H9 (cell line): ENCODE measurements at regions not wholly inside any gene's neighbourhood (a gene's known extent, or its start where the extent isn't known, plus 50 kb on each side); places are given as distances from the start of the nearest gene placed in this dataset.
A peak's percentile ranks its signal among the peaks of the same experiment; 100 is the strongest.

Experiments
- DNase-seq: peaks from one replicate; pipeline ENCODE4 v3.0.0-alpha.2; 2017
- H2AFZ ChIP-seq: one replicate; pipeline ENCODE4 v1.6.1; 2013; ENCODE audit warnings: mild to moderate bottlenecking, low read length, control low read depth, moderate library complexity
- H2AK5ac ChIP-seq: 2 replicates; pipeline ENCODE4 v1.6.1; 2013; ENCODE audit warnings: low read length, control low read depth, mixed read lengths; ENCODE audit not compliant: insufficient read length
- H2BK120ac ChIP-seq: one replicate; pipeline ENCODE4 v1.6.1; 2013; ENCODE audit warnings: low read depth, mild to moderate bottlenecking, low read length, control low read depth, inconsistent platforms; ENCODE audit not compliant: poor library complexity, severe bottlenecking
- H2BK12ac ChIP-seq: 2 replicates; pipeline ENCODE4 v1.6.1; 2013; ENCODE audit warnings: low read length, control low read depth, mixed read lengths, low read depth; ENCODE audit not compliant: insufficient read length
- H2BK15ac ChIP-seq: 2 replicates; pipeline ENCODE4 v1.6.1; 2013; ENCODE audit warnings: low read depth, low read length, control low read depth
- H2BK20ac ChIP-seq: one replicate; pipeline ENCODE4 v1.6.1; 2013; ENCODE audit warnings: low read depth, mild to moderate bottlenecking, low read length, control low read depth, inconsistent platforms; ENCODE audit not compliant: poor library complexity, severe bottlenecking
- H2BK5ac ChIP-seq: 2 replicates; pipeline ENCODE4 v1.6.1; 2013; ENCODE audit warnings: low read length, control low read depth, mixed read lengths; ENCODE audit not compliant: insufficient read length
- H3K14ac ChIP-seq: 2 replicates; pipeline ENCODE4 v1.6.1; 2013; ENCODE audit warnings: low read length, control low read depth; ENCODE audit not compliant: insufficient read depth
- H3K18ac ChIP-seq: 2 replicates; pipeline ENCODE4 v1.6.1; 2013; ENCODE audit warnings: low read depth, mild to moderate bottlenecking, mixed read lengths, low read length, control low read depth; ENCODE audit not compliant: insufficient read length
- H3K23ac ChIP-seq: 2 replicates; pipeline ENCODE4 v1.6.1; 2013; ENCODE audit warnings: low read length, control low read depth, mixed read lengths, low read depth; ENCODE audit not compliant: insufficient read length
- H3K23me2 ChIP-seq: 2 replicates; pipeline ENCODE4 v1.6.1; 2013; ENCODE audit warnings: low read depth, mild to moderate bottlenecking, mixed read lengths, low read length, control low read depth; ENCODE audit not compliant: insufficient read length, poor library complexity, severe bottlenecking
- H3K27ac ChIP-seq: 2 replicates; pipeline ENCODE4 v1.5.1; 2013; ENCODE audit warnings: low read length, control low read depth, mixed read lengths, low read depth; ENCODE audit not compliant: insufficient read length
- H3K27me3 ChIP-seq: 2 replicates; pipeline ENCODE4 v1.6.1; 2013; ENCODE audit warnings: low read length, control low read depth, inconsistent platforms; ENCODE audit not compliant: insufficient read depth
- H3K4ac ChIP-seq: 2 replicates; pipeline ENCODE4 v1.6.1; 2013; ENCODE audit warnings: low read depth, mild to moderate bottlenecking, control low read depth, inconsistent platforms, low read length, moderate library complexity
- H3K4me1 ChIP-seq: 2 replicates; pipeline ENCODE4 v1.6.1; 2013; ENCODE audit warnings: low read length, control low read depth, inconsistent platforms; ENCODE audit not compliant: insufficient read depth
- H3K4me2 ChIP-seq: 2 replicates; pipeline ENCODE4 v1.6.1; 2013; ENCODE audit warnings: low read length, control low read depth, mixed read lengths; ENCODE audit not compliant: insufficient read length, insufficient read depth
- H3K56ac ChIP-seq: 2 replicates; pipeline ENCODE4 v1.6.1; 2013; ENCODE audit warnings: low read depth, mild to moderate bottlenecking, mixed read lengths, low read length, control low read depth; ENCODE audit not compliant: insufficient read length
- H3K79me1 ChIP-seq: 2 replicates; pipeline ENCODE4 v1.6.1; 2013; ENCODE audit warnings: low read depth, mild to moderate bottlenecking, moderate library complexity, low read length, control low read depth, inconsistent platforms; ENCODE audit not compliant: insufficient read depth, poor library complexity, severe bottlenecking
- H3K79me2 ChIP-seq: 2 replicates; pipeline ENCODE4 v1.6.1; 2013; ENCODE audit warnings: low read length, control low read depth, inconsistent platforms; ENCODE audit not compliant: insufficient read depth
- H3K9ac ChIP-seq: 2 replicates; pipeline ENCODE4 v1.6.1; 2013; ENCODE audit warnings: low read length, control low read depth, mixed read lengths; ENCODE audit not compliant: insufficient read length; ENCODE audit errors: extremely low read depth
- H3K9me3 ChIP-seq: one replicate; pipeline ENCODE4 v1.6.1; 2013; ENCODE audit warnings: low read depth, low read length, inconsistent platforms; ENCODE audit not compliant: control insufficient read depth
- H3T11ph ChIP-seq: one replicate; pipeline ENCODE4 v1.6.1; 2013; ENCODE audit warnings: mild to moderate bottlenecking, low read length, control low read depth, inconsistent platforms
- H4K20me1 ChIP-seq: one replicate; pipeline ENCODE4 v1.6.1; 2013; ENCODE audit not compliant: control insufficient read depth, insufficient read length, insufficient read depth
- H4K5ac ChIP-seq: 2 replicates; pipeline ENCODE4 v1.6.1; 2013; ENCODE audit warnings: low read depth, mild to moderate bottlenecking, mixed read lengths, low read length, control low read depth; ENCODE audit not compliant: insufficient read length
- H4K8ac ChIP-seq: replicated peaks from 2 replicates; pipeline ENCODE4 v1.6.1; 2013; ENCODE audit warnings: low read length, control low read depth, mixed read lengths, low read depth; ENCODE audit not compliant: insufficient read length
- H4K91ac ChIP-seq: 2 replicates; pipeline ENCODE4 v1.6.1; 2013; ENCODE audit warnings: low read depth, mild to moderate bottlenecking, moderate library complexity, mixed read lengths, low read length, control low read depth; ENCODE audit not compliant: insufficient read length
- H3K27ac Mint-ChIP-seq, 3 experiments: 2 replicates in 2 of 3; 3 replicates in 1 of 3; pipeline ENCODE4 v1.8.0; 2020 to 2021; ENCODE audit warnings: mixed read lengths in 3 of 3, mild to moderate bottlenecking in 1 of 3, moderate library complexity in 1 of 3
- H3K27me3 Mint-ChIP-seq: 2 replicates; pipeline ENCODE4 v1.8.0; 2021; ENCODE audit warnings: low read depth, mild to moderate bottlenecking, moderate library complexity, mixed read lengths
- H3K36me3 Mint-ChIP-seq, 3 experiments: 2 replicates in 2 of 3; 3 replicates in 1 of 3; pipeline ENCODE4 v1.8.0; 2020 to 2021; ENCODE audit warnings: low read depth in 3 of 3, mixed read lengths in 3 of 3; ENCODE audit not compliant: insufficient read depth in 1 of 3
- H3K4me1 Mint-ChIP-seq, 2 experiments: 2 replicates each; pipeline ENCODE4 v1.8.0; 2020; ENCODE audit warnings: mixed read lengths in 2 of 2
- H3K4me3 Mint-ChIP-seq, 2 experiments: 2 replicates in 1 of 2; 3 replicates in 1 of 2; pipeline ENCODE4 v1.8.0; 2020 to 2021; ENCODE audit warnings: mild to moderate bottlenecking in 2 of 2, mixed read lengths in 2 of 2, moderate library complexity in 1 of 2
- H3K9me3 Mint-ChIP-seq, 2 experiments: 2 replicates in 1 of 2; 3 replicates in 1 of 2; pipeline ENCODE4 v1.8.0; 2020; ENCODE audit warnings: mild to moderate bottlenecking in 2 of 2, mixed read lengths in 2 of 2, moderate library complexity in 1 of 2
- WGBS: extraction: QIAGEN DNeasy Blood & Tissue Kit; methylation state at CpG from one replicate; pipeline ENCODE4 v1.1.7; 2013; ENCODE audit warnings: missing lambda C conversion rate, low lambda C conversion rate, mixed read lengths; ENCODE audit not compliant: insufficient read length; ENCODE audit errors: extremely low coverage; 5-methylcytosine and 5-hydroxymethylcytosine counted together
- TF ChIP-seq, protein P1 (sequence below): fragments of 200-600 bp; sonication (generic); conservative IDR thresholded peaks from 3 replicates; pipeline ENCODE4 v1.8.0; 2021; ENCODE audit warnings: antibody characterized with exemption, mild to moderate bottlenecking

DNA sequence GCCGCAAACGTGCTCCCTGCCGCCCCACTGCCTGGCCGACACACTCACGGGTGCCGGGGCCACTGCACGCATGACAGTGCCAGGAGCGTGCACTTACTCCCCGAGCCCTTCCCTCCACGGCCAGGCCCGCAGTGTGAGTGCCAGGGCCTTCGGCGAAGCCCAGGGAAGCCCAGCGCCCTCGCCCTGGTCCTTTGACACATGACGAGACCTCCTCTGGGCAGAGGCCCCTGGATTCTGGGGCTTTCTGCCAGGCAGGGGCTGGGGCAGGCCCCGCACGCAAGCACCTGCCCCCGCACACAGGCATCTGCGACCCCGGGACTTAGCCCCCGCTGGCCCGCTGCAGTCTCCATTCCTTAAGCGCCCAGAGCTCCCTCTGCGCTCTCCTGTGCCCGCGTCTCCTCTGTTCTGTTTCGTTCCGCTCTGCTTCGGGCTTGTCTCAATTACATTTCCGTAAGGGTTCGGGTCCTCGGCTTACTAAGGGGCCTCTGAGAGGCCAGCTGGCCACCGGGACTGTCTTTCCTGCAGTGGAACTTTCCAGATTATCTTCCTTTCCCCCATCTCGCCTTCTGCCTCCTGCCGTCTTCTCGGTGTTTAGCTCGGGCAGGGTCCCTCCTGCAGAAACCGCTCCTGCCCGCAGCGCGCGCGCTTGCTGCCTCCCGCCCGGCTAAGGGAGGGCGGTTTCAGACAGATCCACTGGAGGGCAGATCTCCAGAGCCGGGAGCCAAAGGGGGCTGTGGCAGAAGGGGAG lies 98.8 kb downstream of the ING1 start:
- H3T11ph ChIP-seq: no peak overlapping the region
- H3K4me2 ChIP-seq: no peak overlapping the region
- H3K4ac ChIP-seq: no peak overlapping the region
- Mint-ChIP-seq H3K27me3 (peaks cover 18% of the 10 kb centered on the region), H3K4me3 (no peak overlapping the region), H3K4me1 (peaks cover 48 to 50% of the 10 kb centered on the region in 2 experiments), H3K36me3 (peaks cover 0 to 7% (median 0%) of the 10 kb centered on the region in 3 experiments; a peak in 2 of 7 replicates), H3K9me3 (no peaks in the 10 kb centered on the region; a peak in 1 of 5 replicates), H3K27ac (no peak overlapping the region; a peak in 2 of 7 replicates)
- H2BK5ac ChIP-seq: no peak overlapping the region
- no peak overlapping the region for H3K9ac ChIP-seq
- no peaks in the 10 kb centered on the region for H3K9me3 ChIP-seq
- no peak overlapping the region for H2BK120ac ChIP-seq
- H2BK12ac ChIP-seq: no peak overlapping the region
- H3K23ac ChIP-seq: no peak overlapping the region
- H2AK5ac ChIP-seq: no peak overlapping the region
- H4K20me1 ChIP-seq: no peaks in the 10 kb centered on the region
- H3K23me2 ChIP-seq: no peaks in the 10 kb centered on the region
- no peaks in the 10 kb centered on the region for H3K79me2 ChIP-seq
- no peaks in the 10 kb centered on the region; the same call in 1 of the 2 replicates for H3K27me3 ChIP-seq
- no peak overlapping the region for H3K56ac ChIP-seq
- H2AFZ ChIP-seq: no peak overlapping the region
- no peaks in the 10 kb centered on the region for H3K79me1 ChIP-seq
- no peak overlapping the region for H2BK15ac ChIP-seq
- no peak overlapping the region for H4K5ac ChIP-seq
- peaks cover 9% of the 10 kb centered on the region for H3K4me1 ChIP-seq
- H2BK20ac ChIP-seq: no peak overlapping the region
- no peak overlapping the region for H4K8ac ChIP-seq
- no peak overlapping the region for H3K18ac ChIP-seq
- no peak overlapping the region for H3K27ac ChIP-seq
- no peak overlapping the region for H3K14ac ChIP-seq
- WGBS: no CpG with 5 or more reads among the region's 48 CpGs
- peak; percentile 59 for DNase-seq
- TF ChIP-seq, protein P1, sequence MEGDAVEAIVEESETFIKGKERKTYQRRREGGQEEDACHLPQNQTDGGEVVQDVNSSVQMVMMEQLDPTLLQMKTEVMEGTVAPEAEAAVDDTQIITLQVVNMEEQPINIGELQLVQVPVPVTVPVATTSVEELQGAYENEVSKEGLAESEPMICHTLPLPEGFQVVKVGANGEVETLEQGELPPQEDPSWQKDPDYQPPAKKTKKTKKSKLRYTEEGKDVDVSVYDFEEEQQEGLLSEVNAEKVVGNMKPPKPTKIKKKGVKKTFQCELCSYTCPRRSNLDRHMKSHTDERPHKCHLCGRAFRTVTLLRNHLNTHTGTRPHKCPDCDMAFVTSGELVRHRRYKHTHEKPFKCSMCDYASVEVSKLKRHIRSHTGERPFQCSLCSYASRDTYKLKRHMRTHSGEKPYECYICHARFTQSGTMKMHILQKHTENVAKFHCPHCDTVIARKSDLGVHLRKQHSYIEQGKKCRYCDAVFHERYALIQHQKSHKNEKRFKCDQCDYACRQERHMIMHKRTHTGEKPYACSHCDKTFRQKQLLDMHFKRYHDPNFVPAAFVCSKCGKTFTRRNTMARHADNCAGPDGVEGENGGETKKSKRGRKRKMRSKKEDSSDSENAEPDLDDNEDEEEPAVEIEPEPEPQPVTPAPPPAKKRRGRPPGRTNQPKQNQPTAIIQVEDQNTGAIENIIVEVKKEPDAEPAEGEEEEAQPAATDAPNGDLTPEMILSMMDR: 0 out of 3 replicates have a peak, but pooled peaks have one; percentile 13
- no peak overlapping the region for H4K91ac ChIP-seq
